ENCODE measurements at regions not wholly inside any gene's neighbourhood (a gene's known extent, or its start where the extent isn't known, plus 50 kb on each side); places are given as distances from the start of the nearest gene placed in this dataset.

GRCh38 chr7:16212610-16213009, 208.7 kb downstream of the CRPPA start:
- no peak for DNase-seq

GRCh38 chr7:16212032-16212431, 209.3 kb downstream of the CRPPA start:
- no peak for DNase-seq

- no peak for DNase-seq
These were observed 209.9 kb downstream of the CRPPA start for GRCh38 chr7:16211402-16211925.

- no peak for DNase-seq
These were observed 211.2 kb downstream of the CRPPA start for GRCh38 chr7:16210171-16210570.

- DNase-seq = no peak
These were observed 214.0 kb downstream of the CRPPA start for GRCh38 chr7:16207321-16207720.

GRCh38 chr7:16205466-16205865, 215.9 kb downstream of the CRPPA start:
- no peak for DNase-seq

- DNase-seq = no peak
These were observed 216.4 kb downstream of the CRPPA start for GRCh38 chr7:16204953-16205352.

- DNase-seq = no peak
These were observed 218.3 kb downstream of the CRPPA start for GRCh38 chr7:16203065-16203464.

GRCh38 chr7:16202303-16202702, 219.0 kb downstream of the CRPPA start:
- DNase-seq = no peak

GRCh38 chr7:16200591-16200990, 220.7 kb downstream of the CRPPA start:
- DNase-seq = no peak

- no peak for DNase-seq
These were observed 227.7 kb downstream of the CRPPA start for GRCh38 chr7:16193631-16194030.

GRCh38 chr7:16189026-16189715, 232.2 kb downstream of the CRPPA start:
- DNase-seq = no peak

GRCh38 chr7:16187131-16187530, 234.2 kb downstream of the CRPPA start:
- no peak for DNase-seq

- DNase-seq = no peak
These were observed 242.8 kb downstream of the CRPPA start for GRCh38 chr7:16178585-16178984.

- no peak for DNase-seq
These were observed 243.2 kb downstream of the CRPPA start for GRCh38 chr7:16178092-16178491.

- DNase-seq = no peak
These were observed 247.1 kb downstream of the CRPPA start for GRCh38 chr7:16174253-16174652.

GRCh38 chr7:16172366-16172765, 249.0 kb downstream of the CRPPA start:
- DNase-seq = no peak

- no peak for DNase-seq
These were observed 249.4 kb downstream of the CRPPA start for GRCh38 chr7:16171928-16172327.

GRCh38 chr7:16170671-16171070, 250.7 kb downstream of the CRPPA start:
- no peak for DNase-seq

- DNase-seq = no peak
These were observed 251.8 kb downstream of the CRPPA start for GRCh38 chr7:16169537-16169936.

GRCh38 chr7:16167526-16167925, 253.8 kb downstream of the CRPPA start:
- no peak for DNase-seq

- no peak for DNase-seq
These were observed 277.0 kb downstream of the CRPPA start for GRCh38 chr7:16144361-16144760.

- DNase-seq = no peak
These were observed 283.4 kb downstream of the CRPPA start for GRCh38 chr7:16137944-16138343.

- DNase-seq = no peak
These were observed 284.4 kb downstream of the CRPPA start for GRCh38 chr7:16136896-16137295.

- no peak for DNase-seq
These were observed 285.7 kb downstream of the CRPPA start for GRCh38 chr7:16135658-16136057.

Measured in activated CD4-positive, alpha-beta T cell treated with anti-CD3 and anti-CD28 coated beads, Interleukin-2, amount 50 U/mL, for 16 hours (primary cell).